Breast epithelium (tissue), 3 donors: ENCODE measurements at regions not wholly inside any gene's neighbourhood (a gene's known extent, or its start where the extent isn't known, plus 50 kb on each side); places are given as distances from the start of the nearest gene placed in this dataset.

Source experiments
- POLR2A ChIP-seq: fragments of 450-650 bp; IDR thresholded peaks from one replicate; pipeline ENCODE4 v1.6.1; 2016; ENCODE audit warnings: antibody characterized with exemption, mild to moderate bottlenecking, moderate library complexity
- TF ChIP-seq, protein P1 (sequence below), 3 donors: fragments of 450-650 bp; IDR thresholded peaks; one replicate each; pipeline ENCODE4 v1.5.1; 2016 to 2017; ENCODE audit warnings: antibody characterized with exemption in 3 of 3, mild to moderate bottlenecking in 3 of 3, moderate library complexity in 3 of 3

DNA sequence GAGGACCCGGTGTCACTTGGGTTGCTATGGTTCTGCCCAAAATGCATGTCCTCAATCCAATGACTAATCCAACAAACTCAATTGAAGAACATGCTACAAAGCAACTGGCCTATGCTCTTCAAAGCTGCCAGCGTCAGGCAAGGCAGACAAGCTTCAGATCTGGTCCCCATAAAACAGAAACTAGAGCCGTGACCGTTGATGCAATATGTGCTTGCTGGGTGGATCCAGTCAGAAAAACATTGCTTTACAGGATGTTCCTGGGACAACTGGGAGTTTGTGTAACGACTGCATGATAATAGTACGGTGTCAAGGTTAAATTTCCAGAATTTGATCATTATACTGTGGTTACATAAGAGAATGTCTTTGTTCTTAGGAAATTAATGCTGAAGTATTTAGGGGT lies 120.7 kb upstream of the CTBP2 start:
- no peak for TF ChIP-seq POLR2A
- TF ChIP-seq, protein P1, sequence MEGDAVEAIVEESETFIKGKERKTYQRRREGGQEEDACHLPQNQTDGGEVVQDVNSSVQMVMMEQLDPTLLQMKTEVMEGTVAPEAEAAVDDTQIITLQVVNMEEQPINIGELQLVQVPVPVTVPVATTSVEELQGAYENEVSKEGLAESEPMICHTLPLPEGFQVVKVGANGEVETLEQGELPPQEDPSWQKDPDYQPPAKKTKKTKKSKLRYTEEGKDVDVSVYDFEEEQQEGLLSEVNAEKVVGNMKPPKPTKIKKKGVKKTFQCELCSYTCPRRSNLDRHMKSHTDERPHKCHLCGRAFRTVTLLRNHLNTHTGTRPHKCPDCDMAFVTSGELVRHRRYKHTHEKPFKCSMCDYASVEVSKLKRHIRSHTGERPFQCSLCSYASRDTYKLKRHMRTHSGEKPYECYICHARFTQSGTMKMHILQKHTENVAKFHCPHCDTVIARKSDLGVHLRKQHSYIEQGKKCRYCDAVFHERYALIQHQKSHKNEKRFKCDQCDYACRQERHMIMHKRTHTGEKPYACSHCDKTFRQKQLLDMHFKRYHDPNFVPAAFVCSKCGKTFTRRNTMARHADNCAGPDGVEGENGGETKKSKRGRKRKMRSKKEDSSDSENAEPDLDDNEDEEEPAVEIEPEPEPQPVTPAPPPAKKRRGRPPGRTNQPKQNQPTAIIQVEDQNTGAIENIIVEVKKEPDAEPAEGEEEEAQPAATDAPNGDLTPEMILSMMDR (IDR thresholded peaks at IDR 0.05), result no peak
